Inferior parietal cortex (tissue), 1 donor: ENCODE measurements at regions not wholly inside any gene's neighbourhood (a gene's known extent, or its start where the extent isn't known, plus 50 kb on each side); places are given as distances from the start of the nearest gene placed in this dataset.
A peak's percentile ranks its signal among the peaks of the same experiment; 100 is the strongest.
"Not testable (repeated sequence)": the region's sequence is repeated elsewhere in the genome, so short reads cannot be mapped to it uniquely, and the experiment has no call there.

Source experiments
- DNase-seq: peaks from one replicate; pipeline ENCODE4 v3.0.0-alpha.2; 2016; ENCODE audit errors: extremely low spot score

DNA sequence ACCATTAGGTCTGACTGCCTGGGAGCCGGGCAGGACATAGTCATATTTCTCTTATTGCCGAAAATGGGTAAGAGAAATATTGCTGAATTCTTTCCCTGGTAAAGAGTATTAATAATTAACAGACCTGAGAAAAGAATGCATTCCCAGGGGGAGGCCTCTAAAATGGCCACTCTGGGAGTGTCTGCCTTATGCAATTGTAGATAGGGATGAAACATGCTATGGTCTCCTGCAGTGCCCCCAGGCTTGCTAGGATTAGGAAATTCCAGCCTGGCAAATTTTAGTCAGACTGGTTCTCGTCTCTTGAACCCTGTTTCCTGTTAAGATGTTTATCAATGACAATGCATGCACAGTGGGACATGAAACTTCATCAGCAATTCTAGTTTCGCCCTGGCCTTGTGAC lies 975.7 kb downstream of the TBC1D32 start:
- DNase-seq: not testable (repeated sequence)

DNA sequence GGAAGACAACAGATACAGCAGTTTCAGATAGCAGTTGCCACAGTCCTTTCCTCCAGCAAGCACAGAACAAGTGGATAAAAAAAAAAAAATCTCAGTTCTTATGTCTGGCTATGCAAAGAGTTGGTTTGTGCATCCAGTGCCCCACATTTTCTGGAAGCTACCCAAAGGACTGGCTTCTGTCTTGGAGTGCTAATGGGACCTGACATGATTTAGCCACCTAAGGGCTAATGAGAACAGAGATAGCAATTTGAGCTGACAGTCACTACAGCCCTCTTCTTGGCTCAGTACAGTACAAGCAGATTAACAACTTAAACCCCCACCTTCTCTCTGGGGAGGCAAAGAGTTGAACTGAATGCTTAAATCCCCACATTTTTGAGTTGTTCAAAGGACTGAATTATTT lies 976.8 kb downstream of the TBC1D32 start:
- no peak for DNase-seq

- DNase-seq: no peak
Measured at GRCh38 chr6:120355822-120356221, 978.5 kb downstream of the TBC1D32 start.

- DNase-seq: no peak
Measured at GRCh38 chr6:120354452-120355098, 979.7 kb downstream of the TBC1D32 start.

- no peak for DNase-seq
Measured at GRCh38 chr6:120352491-120352890, 981.8 kb downstream of the TBC1D32 start.

DNA sequence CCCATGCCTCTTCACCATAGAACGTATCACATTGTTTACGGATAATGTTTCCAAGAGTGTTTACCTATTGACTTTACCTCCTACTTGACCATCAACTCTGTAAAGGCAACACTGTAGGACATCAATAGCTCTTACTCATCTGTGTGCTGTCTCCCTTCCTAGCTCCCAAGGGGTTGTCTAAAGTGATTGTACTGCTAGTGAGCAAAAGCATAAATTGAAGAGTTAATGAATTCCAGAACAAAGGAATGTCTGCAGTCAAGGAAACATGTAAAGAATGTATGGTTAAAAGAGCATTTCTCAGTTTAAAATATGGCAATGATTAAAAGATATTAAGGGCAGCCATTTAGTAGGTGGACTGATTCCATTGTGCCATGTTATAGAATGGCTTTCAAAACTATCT lies 985.4 kb downstream of the TBC1D32 start:
- DNase-seq: no peak

GRCh38 chr6:120328521-120328920 lies 979.0 kb upstream of the MAN1A1 start:
- no peak for DNase-seq

DNA sequence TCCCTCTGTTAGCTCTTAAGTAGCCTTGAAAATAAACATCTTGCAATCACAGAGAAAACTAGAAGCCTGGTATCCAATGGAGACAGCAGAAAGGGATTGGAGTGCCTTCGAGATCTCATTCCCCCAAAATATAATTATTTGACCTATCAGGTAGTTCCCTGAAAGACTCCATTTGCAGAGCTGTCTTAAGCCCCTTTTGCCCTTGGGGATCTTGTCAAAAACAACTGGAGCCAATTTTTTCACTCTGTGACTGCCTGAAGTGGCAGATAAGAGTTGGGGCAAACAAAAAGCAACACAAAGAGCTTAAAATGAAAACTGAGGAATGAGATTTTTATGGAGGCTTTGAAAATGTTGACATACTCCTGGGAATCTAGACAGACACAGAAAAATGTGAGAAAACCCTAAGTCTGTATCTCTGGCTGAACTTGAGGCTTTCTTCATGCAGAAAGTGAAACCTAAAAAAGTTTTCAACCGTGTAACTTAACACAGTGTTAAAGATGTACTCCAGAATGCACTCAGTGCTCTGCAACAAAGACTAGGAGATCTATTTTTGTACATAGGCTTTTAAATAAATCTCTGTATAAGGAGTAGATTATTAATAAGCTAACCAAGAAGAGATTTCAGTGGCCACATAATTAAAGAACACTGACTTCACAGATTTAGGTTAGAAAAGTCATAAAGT lies 971.1 kb upstream of the MAN1A1 start:
- DNase-seq: no peak

- no peak for DNase-seq
Measured at GRCh38 chr6:120304223-120304622, 954.7 kb upstream of the MAN1A1 start.

- DNase-seq: no peak
Measured at GRCh38 chr6:120303527-120303926, 954.0 kb upstream of the MAN1A1 start.

- DNase-seq: no peak
Measured at GRCh38 chr6:120302041-120302440, 952.5 kb upstream of the MAN1A1 start.

GRCh38 chr6:120290964-120291363 lies 941.4 kb upstream of the MAN1A1 start:
- no peak for DNase-seq

DNA sequence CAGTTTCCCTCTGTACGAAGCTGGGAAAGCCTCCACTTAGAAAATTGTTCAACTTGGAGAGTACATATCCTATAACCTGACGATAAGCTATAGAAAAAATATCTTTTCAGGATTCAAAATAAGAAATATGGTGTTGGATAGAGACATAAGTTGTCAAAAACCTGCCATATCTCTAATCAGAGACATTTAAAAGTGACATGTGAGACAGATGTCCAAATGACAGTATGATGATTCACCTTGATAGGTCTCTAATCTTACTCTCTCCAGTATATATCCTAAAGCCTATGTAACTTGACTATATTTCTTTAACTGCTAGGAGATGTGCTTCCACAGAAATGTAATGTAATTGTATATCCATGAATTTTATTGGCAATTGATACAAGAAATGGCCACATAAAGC lies 932.4 kb upstream of the MAN1A1 start:
- no peak for DNase-seq

- no peak for DNase-seq
Measured at GRCh38 chr6:120279466-120280167, 930.1 kb upstream of the MAN1A1 start.

- DNase-seq: peak; percentile 38
Measured at GRCh38 chr6:120278689-120279396, 929.3 kb upstream of the MAN1A1 start.

DNA sequence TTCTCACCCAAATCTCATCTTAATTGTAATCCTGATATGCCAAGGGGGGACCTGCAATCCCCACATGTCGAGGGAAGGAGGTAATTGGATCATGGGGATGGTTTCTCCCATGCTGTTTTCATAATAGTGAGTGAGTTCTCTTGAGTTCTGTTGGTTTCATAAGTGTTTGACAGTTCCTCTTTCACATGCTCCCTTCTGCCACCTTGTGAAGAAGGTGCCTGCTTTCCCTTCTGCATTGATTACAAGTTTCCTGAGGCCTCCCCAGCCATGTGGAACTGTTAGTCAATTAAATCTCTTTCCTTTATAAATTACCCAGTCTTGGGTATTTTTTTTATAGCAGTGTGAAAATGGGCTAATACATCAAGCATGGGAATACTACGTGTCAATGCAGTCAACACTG lies 925.0 kb upstream of the MAN1A1 start:
- DNase-seq: no peak

- no peak for DNase-seq
Measured at GRCh38 chr6:120273411-120273810, 923.9 kb upstream of the MAN1A1 start.

DNA sequence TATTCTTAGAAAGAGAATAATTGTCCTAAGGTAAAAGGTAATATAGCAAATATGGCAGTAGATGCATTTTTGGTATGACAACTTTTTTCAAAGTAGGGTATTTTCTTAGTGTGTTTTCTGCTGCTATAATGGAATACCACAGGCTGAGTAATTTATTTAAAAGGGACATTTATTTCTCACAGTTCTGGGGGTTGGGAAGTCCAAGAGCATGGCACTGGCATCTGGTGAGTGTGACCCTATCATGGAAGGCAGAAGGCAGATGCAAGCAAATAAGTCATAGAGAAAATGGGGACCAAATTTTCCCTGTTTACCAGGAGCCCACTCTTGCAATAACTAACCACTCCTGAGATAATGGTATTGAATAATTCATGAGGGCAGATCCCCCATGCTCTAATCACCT lies 922.5 kb upstream of the MAN1A1 start:
- DNase-seq: no peak

GRCh38 chr6:120268256-120268655 lies 918.7 kb upstream of the MAN1A1 start:
- DNase-seq: not testable (repeated sequence)

DNA sequence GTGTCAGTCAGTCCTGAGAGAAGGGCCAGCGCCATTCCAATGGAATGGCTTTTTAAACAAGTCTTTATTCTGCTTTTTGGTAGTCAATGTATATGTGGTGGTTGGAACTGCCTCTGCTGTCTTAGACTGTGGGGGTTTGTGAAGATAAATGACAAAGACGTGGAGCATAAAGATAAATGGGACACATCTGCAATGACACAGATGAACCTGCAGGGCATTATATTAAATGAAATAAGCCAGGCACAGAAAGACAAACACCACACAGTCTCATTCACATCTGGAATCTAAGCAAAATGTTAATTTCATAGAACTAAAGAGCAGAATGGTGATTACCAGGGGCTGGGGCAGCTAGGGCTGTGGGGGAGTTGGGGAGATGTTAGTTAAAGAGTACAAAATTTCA lies 912.8 kb upstream of the MAN1A1 start:
- DNase-seq: no peak

GRCh38 chr6:120260636-120261035 lies 911.1 kb upstream of the MAN1A1 start:
- no peak for DNase-seq

- DNase-seq: no peak
Measured at GRCh38 chr6:120254651-120255050, 905.1 kb upstream of the MAN1A1 start.
